Ovary (tissue), 3 donors: ENCODE measurements at regions not wholly inside any gene's neighbourhood (a gene's known extent, or its start where the extent isn't known, plus 50 kb on each side); places are given as distances from the start of the nearest gene placed in this dataset.

Experiments used
- CTCF ChIP-seq, 3 donors: fragments of 450-650 bp in 2 of 3; fragments of 200-600 bp in 1 of 3; IDR thresholded peaks; one replicate each; pipeline versions ENCODE4 v1.5.1 to v1.8.0; 2016 to 2022; ENCODE audit warnings: antibody characterized with exemption in 3 of 3, mild to moderate bottlenecking in 1 of 3
- POLR2A ChIP-seq: fragments of 450-650 bp; IDR thresholded peaks from one replicate; pipeline ENCODE4 v1.6.1; 2017; ENCODE audit warnings: antibody characterized with exemption, mild to moderate bottlenecking, moderate library complexity
- donor health status: DM: no; HTN: no; CAD: no.

GRCh38 chr18:21181766-21182165 is 60.3 kb upstream of the GREB1L start:
- no peak for TF ChIP-seq CTCF (IDR thresholded peaks at IDR 0.05)
- no peak for TF ChIP-seq POLR2A
